H9 (cell line): ENCODE measurements at regions not wholly inside any gene's neighbourhood (a gene's known extent, or its start where the extent isn't known, plus 50 kb on each side); places are given as distances from the start of the nearest gene placed in this dataset.

Source experiments
- DNase-seq: peaks from one replicate; pipeline ENCODE4 v3.0.0-alpha.2; 2017
- H2AFZ ChIP-seq: one replicate; pipeline ENCODE4 v1.6.1; 2013; ENCODE audit warnings: mild to moderate bottlenecking, low read length, control low read depth, moderate library complexity
- H2AK5ac ChIP-seq: 2 replicates; pipeline ENCODE4 v1.6.1; 2013; ENCODE audit warnings: low read length, control low read depth, mixed read lengths; ENCODE audit not compliant: insufficient read length
- H2BK120ac ChIP-seq: one replicate; pipeline ENCODE4 v1.6.1; 2013; ENCODE audit warnings: low read depth, mild to moderate bottlenecking, low read length, control low read depth, inconsistent platforms; ENCODE audit not compliant: poor library complexity, severe bottlenecking
- H2BK12ac ChIP-seq: 2 replicates; pipeline ENCODE4 v1.6.1; 2013; ENCODE audit warnings: low read length, control low read depth, mixed read lengths, low read depth; ENCODE audit not compliant: insufficient read length
- H2BK15ac ChIP-seq: 2 replicates; pipeline ENCODE4 v1.6.1; 2013; ENCODE audit warnings: low read depth, low read length, control low read depth
- H2BK20ac ChIP-seq: one replicate; pipeline ENCODE4 v1.6.1; 2013; ENCODE audit warnings: low read depth, mild to moderate bottlenecking, low read length, control low read depth, inconsistent platforms; ENCODE audit not compliant: poor library complexity, severe bottlenecking
- H2BK5ac ChIP-seq: 2 replicates; pipeline ENCODE4 v1.6.1; 2013; ENCODE audit warnings: low read length, control low read depth, mixed read lengths; ENCODE audit not compliant: insufficient read length
- H3K14ac ChIP-seq: 2 replicates; pipeline ENCODE4 v1.6.1; 2013; ENCODE audit warnings: low read length, control low read depth; ENCODE audit not compliant: insufficient read depth
- H3K18ac ChIP-seq: 2 replicates; pipeline ENCODE4 v1.6.1; 2013; ENCODE audit warnings: low read depth, mild to moderate bottlenecking, mixed read lengths, low read length, control low read depth; ENCODE audit not compliant: insufficient read length
- H3K23ac ChIP-seq: 2 replicates; pipeline ENCODE4 v1.6.1; 2013; ENCODE audit warnings: low read length, control low read depth, mixed read lengths, low read depth; ENCODE audit not compliant: insufficient read length
- H3K23me2 ChIP-seq: 2 replicates; pipeline ENCODE4 v1.6.1; 2013; ENCODE audit warnings: low read depth, mild to moderate bottlenecking, mixed read lengths, low read length, control low read depth; ENCODE audit not compliant: insufficient read length, poor library complexity, severe bottlenecking
- H3K27ac ChIP-seq: 2 replicates; pipeline ENCODE4 v1.5.1; 2013; ENCODE audit warnings: low read length, control low read depth, mixed read lengths, low read depth; ENCODE audit not compliant: insufficient read length
- H3K27me3 ChIP-seq: 2 replicates; pipeline ENCODE4 v1.6.1; 2013; ENCODE audit warnings: low read length, control low read depth, inconsistent platforms; ENCODE audit not compliant: insufficient read depth
- H3K4ac ChIP-seq: 2 replicates; pipeline ENCODE4 v1.6.1; 2013; ENCODE audit warnings: low read depth, mild to moderate bottlenecking, control low read depth, inconsistent platforms, low read length, moderate library complexity
- H3K4me1 ChIP-seq: 2 replicates; pipeline ENCODE4 v1.6.1; 2013; ENCODE audit warnings: low read length, control low read depth, inconsistent platforms; ENCODE audit not compliant: insufficient read depth
- H3K4me2 ChIP-seq: 2 replicates; pipeline ENCODE4 v1.6.1; 2013; ENCODE audit warnings: low read length, control low read depth, mixed read lengths; ENCODE audit not compliant: insufficient read length, insufficient read depth
- H3K56ac ChIP-seq: 2 replicates; pipeline ENCODE4 v1.6.1; 2013; ENCODE audit warnings: low read depth, mild to moderate bottlenecking, mixed read lengths, low read length, control low read depth; ENCODE audit not compliant: insufficient read length
- H3K79me1 ChIP-seq: 2 replicates; pipeline ENCODE4 v1.6.1; 2013; ENCODE audit warnings: low read depth, mild to moderate bottlenecking, moderate library complexity, low read length, control low read depth, inconsistent platforms; ENCODE audit not compliant: insufficient read depth, poor library complexity, severe bottlenecking
- H3K79me2 ChIP-seq: 2 replicates; pipeline ENCODE4 v1.6.1; 2013; ENCODE audit warnings: low read length, control low read depth, inconsistent platforms; ENCODE audit not compliant: insufficient read depth
- H3K9ac ChIP-seq: 2 replicates; pipeline ENCODE4 v1.6.1; 2013; ENCODE audit warnings: low read length, control low read depth, mixed read lengths; ENCODE audit not compliant: insufficient read length; ENCODE audit errors: extremely low read depth
- H3K9me3 ChIP-seq: one replicate; pipeline ENCODE4 v1.6.1; 2013; ENCODE audit warnings: low read depth, low read length, inconsistent platforms; ENCODE audit not compliant: control insufficient read depth
- H3T11ph ChIP-seq: one replicate; pipeline ENCODE4 v1.6.1; 2013; ENCODE audit warnings: mild to moderate bottlenecking, low read length, control low read depth, inconsistent platforms
- H4K20me1 ChIP-seq: one replicate; pipeline ENCODE4 v1.6.1; 2013; ENCODE audit not compliant: control insufficient read depth, insufficient read length, insufficient read depth
- H4K5ac ChIP-seq: 2 replicates; pipeline ENCODE4 v1.6.1; 2013; ENCODE audit warnings: low read depth, mild to moderate bottlenecking, mixed read lengths, low read length, control low read depth; ENCODE audit not compliant: insufficient read length
- H4K8ac ChIP-seq: replicated peaks from 2 replicates; pipeline ENCODE4 v1.6.1; 2013; ENCODE audit warnings: low read length, control low read depth, mixed read lengths, low read depth; ENCODE audit not compliant: insufficient read length
- H4K91ac ChIP-seq: 2 replicates; pipeline ENCODE4 v1.6.1; 2013; ENCODE audit warnings: low read depth, mild to moderate bottlenecking, moderate library complexity, mixed read lengths, low read length, control low read depth; ENCODE audit not compliant: insufficient read length
- H3K27ac Mint-ChIP-seq, 3 experiments: 2 replicates in 2 of 3; 3 replicates in 1 of 3; pipeline ENCODE4 v1.8.0; 2020 to 2021; ENCODE audit warnings: mixed read lengths in 3 of 3, mild to moderate bottlenecking in 1 of 3, moderate library complexity in 1 of 3
- H3K27me3 Mint-ChIP-seq: 2 replicates; pipeline ENCODE4 v1.8.0; 2021; ENCODE audit warnings: low read depth, mild to moderate bottlenecking, moderate library complexity, mixed read lengths
- H3K36me3 Mint-ChIP-seq, 3 experiments: 2 replicates in 2 of 3; 3 replicates in 1 of 3; pipeline ENCODE4 v1.8.0; 2020 to 2021; ENCODE audit warnings: low read depth in 3 of 3, mixed read lengths in 3 of 3; ENCODE audit not compliant: insufficient read depth in 1 of 3
- H3K4me1 Mint-ChIP-seq, 2 experiments: 2 replicates each; pipeline ENCODE4 v1.8.0; 2020; ENCODE audit warnings: mixed read lengths in 2 of 2
- H3K4me3 Mint-ChIP-seq, 2 experiments: 2 replicates in 1 of 2; 3 replicates in 1 of 2; pipeline ENCODE4 v1.8.0; 2020 to 2021; ENCODE audit warnings: mild to moderate bottlenecking in 2 of 2, mixed read lengths in 2 of 2, moderate library complexity in 1 of 2
- H3K9me3 Mint-ChIP-seq, 2 experiments: 2 replicates in 1 of 2; 3 replicates in 1 of 2; pipeline ENCODE4 v1.8.0; 2020; ENCODE audit warnings: mild to moderate bottlenecking in 2 of 2, mixed read lengths in 2 of 2, moderate library complexity in 1 of 2
- WGBS: extraction: QIAGEN DNeasy Blood & Tissue Kit; methylation state at CpG from one replicate; pipeline ENCODE4 v1.1.7; 2013; ENCODE audit warnings: missing lambda C conversion rate, low lambda C conversion rate, mixed read lengths; ENCODE audit not compliant: insufficient read length; ENCODE audit errors: extremely low coverage; 5-methylcytosine and 5-hydroxymethylcytosine counted together
- TF ChIP-seq, protein P1 (sequence below): fragments of 200-600 bp; sonication (generic); conservative IDR thresholded peaks from 3 replicates; pipeline ENCODE4 v1.8.0; 2021; ENCODE audit warnings: antibody characterized with exemption, mild to moderate bottlenecking

DNA sequence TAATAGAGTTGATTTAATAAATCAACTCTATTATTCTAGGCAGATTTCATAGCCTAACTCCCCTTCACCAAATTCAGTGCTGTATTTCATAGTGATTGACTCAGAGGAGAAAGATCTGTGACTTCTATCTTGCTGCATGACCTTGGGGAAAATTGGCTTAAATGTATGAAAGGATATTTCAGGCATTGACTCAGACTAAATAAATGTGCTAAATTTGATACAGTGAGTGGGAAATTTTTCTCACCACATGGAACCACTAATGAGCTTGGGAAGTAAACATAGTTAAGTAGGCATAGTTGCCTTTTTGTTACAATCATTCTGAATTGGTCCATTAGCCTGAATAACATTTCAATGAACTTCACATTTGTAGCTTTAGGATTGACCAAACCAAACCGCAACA lies 89.0 kb upstream of the PRPS1L1 start:
- Histone ChIP-seq H3K9me3 (no peaks in the 10 kb centered on the region), H2BK20ac (no peak overlapping the region), H3K14ac (no peak overlapping the region), H2BK15ac (no peak overlapping the region), H3K9ac (no peak overlapping the region), H3K23me2 (no peaks in the 10 kb centered on the region), H2BK5ac (no peak overlapping the region), H2AK5ac (no peak overlapping the region), H3K4me2 (no peak overlapping the region), H2AFZ (no peak overlapping the region), H3K23ac (no peak overlapping the region), H4K20me1 (no peaks in the 10 kb centered on the region), H3K79me1 (no peaks in the 10 kb centered on the region), H3K4ac (no peak overlapping the region), H3K27me3 (no peaks in the 10 kb centered on the region), H3K27ac (no peak overlapping the region), H2BK12ac (no peak overlapping the region), H2BK120ac (no peak overlapping the region), H3K18ac (no peak overlapping the region), H4K91ac (no peak overlapping the region), H3T11ph (no peak overlapping the region), H3K79me2 (no peaks in the 10 kb centered on the region), H3K56ac (no peak overlapping the region), H4K5ac (no peak overlapping the region), H3K4me1 (no peaks in the 10 kb centered on the region), H4K8ac (no peak overlapping the region)
- no peaks in the 10 kb centered on the region for H3K36me3 Mint-ChIP-seq
- no peak overlapping the region for H3K4me3 Mint-ChIP-seq
- no CpG with 5 or more reads among the region's 1 CpG for WGBS
- no peak overlapping the region for H3K27ac Mint-ChIP-seq
- no peaks in the 10 kb centered on the region for H3K9me3 Mint-ChIP-seq
- TF ChIP-seq, protein P1, sequence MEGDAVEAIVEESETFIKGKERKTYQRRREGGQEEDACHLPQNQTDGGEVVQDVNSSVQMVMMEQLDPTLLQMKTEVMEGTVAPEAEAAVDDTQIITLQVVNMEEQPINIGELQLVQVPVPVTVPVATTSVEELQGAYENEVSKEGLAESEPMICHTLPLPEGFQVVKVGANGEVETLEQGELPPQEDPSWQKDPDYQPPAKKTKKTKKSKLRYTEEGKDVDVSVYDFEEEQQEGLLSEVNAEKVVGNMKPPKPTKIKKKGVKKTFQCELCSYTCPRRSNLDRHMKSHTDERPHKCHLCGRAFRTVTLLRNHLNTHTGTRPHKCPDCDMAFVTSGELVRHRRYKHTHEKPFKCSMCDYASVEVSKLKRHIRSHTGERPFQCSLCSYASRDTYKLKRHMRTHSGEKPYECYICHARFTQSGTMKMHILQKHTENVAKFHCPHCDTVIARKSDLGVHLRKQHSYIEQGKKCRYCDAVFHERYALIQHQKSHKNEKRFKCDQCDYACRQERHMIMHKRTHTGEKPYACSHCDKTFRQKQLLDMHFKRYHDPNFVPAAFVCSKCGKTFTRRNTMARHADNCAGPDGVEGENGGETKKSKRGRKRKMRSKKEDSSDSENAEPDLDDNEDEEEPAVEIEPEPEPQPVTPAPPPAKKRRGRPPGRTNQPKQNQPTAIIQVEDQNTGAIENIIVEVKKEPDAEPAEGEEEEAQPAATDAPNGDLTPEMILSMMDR = no peak
- H3K4me1 Mint-ChIP-seq = no peaks in the 10 kb centered on the region
- no peak for DNase-seq
- no peaks in the 10 kb centered on the region for H3K27me3 Mint-ChIP-seq
